OCI-LY7 (cell line): ENCODE measurements at regions not wholly inside any gene's neighbourhood (a gene's known extent, or its start where the extent isn't known, plus 50 kb on each side); places are given as distances from the start of the nearest gene placed in this dataset.
"Not testable (repeated sequence)": the region's sequence is repeated elsewhere in the genome, so short reads cannot be mapped to it uniquely, and the experiment has no call there.

Source experiments
- EZH2phosphoT487 ChIP-seq: fragments of 200-600 bp; sonication (generic); IDR thresholded peaks from 2 replicates; pipeline ENCODE4 v1.6.1; 2018; ENCODE audit warnings: low read depth, borderline replicate concordance, mild to moderate bottlenecking, mixed run types, antibody characterized with exemption, low read length, moderate library complexity, mixed read lengths
- TF ChIP-seq, protein P1 (sequence below): fragments of 200-600 bp; sonication (generic); conservative IDR thresholded peaks from 2 replicates; pipeline ENCODE4 v1.5.1; 2014; ENCODE audit warnings: mild to moderate bottlenecking, antibody characterized with exemption, low read length, moderate library complexity, mixed read lengths

GRCh38 chr11:100409267-100409666 lies 277.8 kb upstream of the ARHGAP42 start:
- TF ChIP-seq, protein P1, sequence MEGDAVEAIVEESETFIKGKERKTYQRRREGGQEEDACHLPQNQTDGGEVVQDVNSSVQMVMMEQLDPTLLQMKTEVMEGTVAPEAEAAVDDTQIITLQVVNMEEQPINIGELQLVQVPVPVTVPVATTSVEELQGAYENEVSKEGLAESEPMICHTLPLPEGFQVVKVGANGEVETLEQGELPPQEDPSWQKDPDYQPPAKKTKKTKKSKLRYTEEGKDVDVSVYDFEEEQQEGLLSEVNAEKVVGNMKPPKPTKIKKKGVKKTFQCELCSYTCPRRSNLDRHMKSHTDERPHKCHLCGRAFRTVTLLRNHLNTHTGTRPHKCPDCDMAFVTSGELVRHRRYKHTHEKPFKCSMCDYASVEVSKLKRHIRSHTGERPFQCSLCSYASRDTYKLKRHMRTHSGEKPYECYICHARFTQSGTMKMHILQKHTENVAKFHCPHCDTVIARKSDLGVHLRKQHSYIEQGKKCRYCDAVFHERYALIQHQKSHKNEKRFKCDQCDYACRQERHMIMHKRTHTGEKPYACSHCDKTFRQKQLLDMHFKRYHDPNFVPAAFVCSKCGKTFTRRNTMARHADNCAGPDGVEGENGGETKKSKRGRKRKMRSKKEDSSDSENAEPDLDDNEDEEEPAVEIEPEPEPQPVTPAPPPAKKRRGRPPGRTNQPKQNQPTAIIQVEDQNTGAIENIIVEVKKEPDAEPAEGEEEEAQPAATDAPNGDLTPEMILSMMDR: not testable (repeated sequence)
- not testable (repeated sequence) for TF ChIP-seq EZH2phosphoT487
